OCI-LY1 (cell line): ENCODE measurements at regions not wholly inside any gene's neighbourhood (a gene's known extent, or its start where the extent isn't known, plus 50 kb on each side); places are given as distances from the start of the nearest gene placed in this dataset.

Source experiments
- H2AFZ ChIP-seq: fragments of 200-600 bp; sonication (generic), shearing (Covaris generic); 2 replicates; pipeline ENCODE4 v1.6.0; 2014; ENCODE audit warnings: antibody characterized with exemption, mild to moderate bottlenecking, low read length
- H3F3A ChIP-seq: fragments of 200-600 bp; sonication (generic), shearing (Covaris generic); 2 replicates; pipeline ENCODE4 v1.6.0; 2014; ENCODE audit warnings: mild to moderate bottlenecking, antibody characterized with exemption, low read length, moderate library complexity; ENCODE audit not compliant: insufficient read depth
- H3K27ac ChIP-seq: fragments of 200-600 bp; sonication (generic); 2 replicates; pipeline ENCODE4 v1.5.1; 2014; ENCODE audit warnings: low read length, mixed run types, mild to moderate bottlenecking, low read depth; ENCODE audit not compliant: poor library complexity, severe bottlenecking
- H3K27me3 ChIP-seq: fragments of 200-600 bp; sonication (generic); 2 replicates; pipeline ENCODE4 v1.6.0; 2014; ENCODE audit warnings: antibody characterized with exemption, mild to moderate bottlenecking, low read length, moderate library complexity; ENCODE audit not compliant: insufficient read depth
- H3K36me3 ChIP-seq: fragments of 200-600 bp; sonication (generic); 2 replicates; pipeline ENCODE4 v1.6.1; 2014; ENCODE audit warnings: mild to moderate bottlenecking, antibody characterized with exemption, low read length, moderate library complexity, mixed read lengths; ENCODE audit not compliant: insufficient read depth
- H3K4me1 ChIP-seq: fragments of 200-600 bp; sonication (generic); 2 replicates; pipeline ENCODE4 v1.5.1; 2014; ENCODE audit warnings: mild to moderate bottlenecking, low read length, moderate library complexity; ENCODE audit not compliant: insufficient read depth, severe bottlenecking
- H3K4me2 ChIP-seq: fragments of 200-600 bp; sonication (generic), shearing (Covaris generic); 2 replicates; pipeline ENCODE4 v1.6.1; 2014; ENCODE audit warnings: low read length
- H3K4me3 ChIP-seq: fragments of 200-600 bp; sonication (generic); 2 replicates; pipeline ENCODE4 v1.5.1; 2014; ENCODE audit warnings: low read length, low read depth, mild to moderate bottlenecking, mixed read lengths; ENCODE audit not compliant: poor library complexity, severe bottlenecking
- H3K79me2 ChIP-seq: fragments of 200-600 bp; shearing (Covaris generic); 2 replicates; pipeline ENCODE4 v1.6.1; 2016; ENCODE audit warnings: mixed run types, low read length, mixed read lengths; ENCODE audit not compliant: insufficient read depth
- H3K9ac ChIP-seq: fragments of 200-600 bp; sonication (generic), shearing (Covaris generic); 2 replicates; pipeline ENCODE4 v1.6.1; 2014; ENCODE audit warnings: mild to moderate bottlenecking, low read length, mixed read lengths
- H3K9me2 ChIP-seq: fragments of 200-600 bp; sonication (generic), shearing (Covaris generic); 2 replicates; pipeline ENCODE4 v1.6.1; 2014; ENCODE audit warnings: low read depth, mild to moderate bottlenecking, low read length, mixed read lengths
- H3K9me3 ChIP-seq: fragments of 200-600 bp; shearing (Covaris generic); 2 replicates; pipeline ENCODE4 v1.6.1; 2014; ENCODE audit warnings: low read length, mixed read lengths
- H4K20me1 ChIP-seq: fragments of 200-600 bp; sonication (generic), shearing (Covaris generic); 2 replicates; pipeline ENCODE4 v1.6.0; 2016; ENCODE audit warnings: mild to moderate bottlenecking, low read length; ENCODE audit not compliant: insufficient read depth
- CTCF ChIP-seq: fragments of 200-600 bp; sonication (generic), shearing (Covaris generic); IDR thresholded peaks from 2 replicates; pipeline ENCODE4 v1.5.1; 2017; ENCODE audit warnings: mild to moderate bottlenecking, antibody characterized with exemption, low read length, moderate library complexity, mixed read lengths
- EZH2 ChIP-seq: fragments of 200-600 bp; sonication (generic), shearing (Covaris generic); IDR thresholded peaks from 2 replicates; pipeline ENCODE4 v1.8.0; 2017; ENCODE audit warnings: borderline replicate concordance, mixed run types, mild to moderate bottlenecking, antibody characterized with exemption, low read length, moderate library complexity, mixed read lengths

GRCh38 chr12:111297703-111298426 lies 71.0 kb downstream of the PHETA1 start:
- no peaks in the 10 kb centered on the region for H3K27me3 ChIP-seq
- H3K79me2 ChIP-seq: no peaks in the 10 kb centered on the region
- H4K20me1 ChIP-seq: no peaks in the 10 kb centered on the region
- H3K9me3 ChIP-seq: no peaks in the 10 kb centered on the region
- H3K4me1 ChIP-seq: no peaks in the 10 kb centered on the region
- no peaks in the 10 kb centered on the region for H3K9me2 ChIP-seq
- H2AFZ ChIP-seq: no peak overlapping the region
- no peak overlapping the region for H3K27ac ChIP-seq
- no peak overlapping the region for H3K9ac ChIP-seq
- no peaks in the 10 kb centered on the region for H3F3A ChIP-seq
- H3K36me3 ChIP-seq: no peaks in the 10 kb centered on the region
- H3K4me3 ChIP-seq: no peak overlapping the region
- H3K4me2 ChIP-seq: no peak overlapping the region
- TF ChIP-seq EZH2 (no peak), CTCF (no peak)

- Histone ChIP-seq H3K9ac (no peak overlapping the region), H3K27me3 (no peaks in the 10 kb centered on the region), H3K4me1 (no peaks in the 10 kb centered on the region), H3F3A (no peaks in the 10 kb centered on the region), H3K4me2 (no peak overlapping the region), H3K27ac (no peak overlapping the region), H3K79me2 (no peaks in the 10 kb centered on the region), H3K9me3 (no peaks in the 10 kb centered on the region), H3K36me3 (no peaks in the 10 kb centered on the region), H2AFZ (no peak overlapping the region), H4K20me1 (no peaks in the 10 kb centered on the region), H3K9me2 (no peaks in the 10 kb centered on the region), H3K4me3 (no peak overlapping the region)
- TF ChIP-seq EZH2 (no peak), CTCF (no peak)
Measured at GRCh38 chr12:111296906-111297463, 71.9 kb downstream of the PHETA1 start.

- no peak overlapping the region for H3K27ac ChIP-seq
- no peaks in the 10 kb centered on the region for H3K9me2 ChIP-seq
- no peak overlapping the region for H3K4me2 ChIP-seq
- no peaks in the 10 kb centered on the region for H4K20me1 ChIP-seq
- no peaks in the 10 kb centered on the region for H3K36me3 ChIP-seq
- TF ChIP-seq EZH2 (no peak), CTCF (no peak)
- H3K79me2 ChIP-seq: no peaks in the 10 kb centered on the region
- no peak overlapping the region for H3K9ac ChIP-seq
- no peaks in the 10 kb centered on the region for H3K9me3 ChIP-seq
- H3F3A ChIP-seq: no peaks in the 10 kb centered on the region
- no peak overlapping the region for H2AFZ ChIP-seq
- H3K4me3 ChIP-seq: no peak overlapping the region
- no peaks in the 10 kb centered on the region for H3K27me3 ChIP-seq
- H3K4me1 ChIP-seq: no peaks in the 10 kb centered on the region
Measured at GRCh38 chr12:111295176-111295575, 73.7 kb downstream of the PHETA1 start.
